HEK293 (cell line): ENCODE measurements at regions not wholly inside any gene's neighbourhood (a gene's known extent, or its start where the extent isn't known, plus 50 kb on each side); places are given as distances from the start of the nearest gene placed in this dataset.
A peak's percentile ranks its signal among the peaks of the same experiment; 100 is the strongest.

Experiments
- CTCF ChIA-PET: fragments of 350-600 bp; formaldehyde crosslinking; extraction: SDS; loops from one replicate; lab custom pipeline; 2021; ENCODE audit warnings: antibody characterized with exemption; lab: Yijun Ruan, JAX
- POLR2A ChIA-PET: fragments of 300-600 bp; formaldehyde crosslinking; extraction: SDS; loops from one replicate; lab custom pipeline; 2020; ENCODE audit warnings: antibody characterized with exemption, inconsistent platforms; lab: Yijun Ruan, JAX
- H3K27ac ChIP-seq: fragments of 200-500 bp; sonication (Bioruptor generic); 2 replicates; pipeline ENCODE4 v1.5.1; 2014; ENCODE audit warnings: low read depth, low read length, control low read depth, inconsistent platforms; ENCODE audit errors: extremely low read depth
- H3K36me3 ChIP-seq, 2 experiments: fragments of 200-500 bp in 1 of 2; sonication (Bioruptor generic) in 1 of 2; 1 replicate in 1 of 2; 2 replicates in 1 of 2; pipeline ENCODE4 v1.5.1; 2014 to 2017; ENCODE audit warnings: inconsistent platforms in 2 of 2, low read length in 2 of 2; ENCODE audit not compliant: control insufficient read depth in 2 of 2, insufficient read depth in 1 of 2
- H3K4me1 ChIP-seq: fragments of 200-500 bp; sonication (Bioruptor generic); 2 replicates; pipeline ENCODE4 v1.5.1; 2014; ENCODE audit warnings: mild to moderate bottlenecking, low read length, inconsistent platforms; ENCODE audit not compliant: control insufficient read depth, insufficient read depth
- H3K4me3 ChIP-seq: 2 replicates; pipeline ENCODE4 v1.5.1; 2011; ENCODE audit warnings: low read depth, mild to moderate bottlenecking, control low read depth, low read length, moderate library complexity
- H3K9me3 ChIP-seq: fragments of 200-500 bp; sonication (Bioruptor generic); 2 replicates; pipeline ENCODE4 v1.5.1; 2014; ENCODE audit warnings: low read depth, low read length, inconsistent platforms; ENCODE audit not compliant: control insufficient read depth, insufficient read depth
- EGR2 ChIP-seq: fragments of 450-650 bp; formaldehyde crosslinking; IDR thresholded peaks from 2 replicates; pipeline ENCODE4 v1.5.1; 2016; ENCODE audit warnings: low read depth, missing biosample characterization, missing genetic modification characterization
- KLF1 ChIP-seq: fragments of 450-650 bp; formaldehyde crosslinking; IDR thresholded peaks from 2 replicates; pipeline ENCODE4 v1.5.1; 2016; ENCODE audit warnings: missing biosample characterization, missing genetic modification characterization
- MZF1 ChIP-seq: fragments of 450-650 bp; formaldehyde crosslinking; IDR thresholded peaks from 2 replicates; pipeline ENCODE4 v1.5.1; 2017; ENCODE audit warnings: missing biosample characterization, missing genetic modification characterization, borderline replicate concordance
- SCRT1 ChIP-seq: fragments of 450-650 bp; formaldehyde crosslinking; IDR thresholded peaks from 2 replicates; pipeline ENCODE4 v1.5.1; 2016; ENCODE audit warnings: missing biosample characterization, missing genetic modification characterization, borderline replicate concordance
- YY1 ChIP-seq: fragments of 450-650 bp; formaldehyde crosslinking; IDR thresholded peaks from 2 replicates; pipeline ENCODE4 v1.5.1; 2018; ENCODE audit warnings: missing biosample characterization, missing genetic modification characterization
- ZEB2 ChIP-seq: fragments of 450-650 bp; formaldehyde crosslinking; IDR thresholded peaks from 2 replicates; pipeline ENCODE4 v1.5.1; 2016; ENCODE audit warnings: missing biosample characterization, missing genetic modification characterization
- ZFHX2 ChIP-seq: fragments of 450-650 bp; formaldehyde crosslinking; conservative IDR thresholded peaks from 2 replicates; pipeline ENCODE4 v1.5.1; 2016; ENCODE audit warnings: missing biosample characterization, missing genetic modification characterization
- ZNF19 ChIP-seq: fragments of 450-650 bp; formaldehyde crosslinking; IDR thresholded peaks from 2 replicates; pipeline ENCODE4; 2016; ENCODE audit warnings: missing biosample characterization, missing genetic modification characterization, low read depth
- ZNF341 ChIP-seq: fragments of 450-650 bp; formaldehyde crosslinking; IDR thresholded peaks from 2 replicates; pipeline ENCODE4; 2016; ENCODE audit warnings: low read depth, missing biosample characterization, missing genetic modification characterization
- ZNF426 ChIP-seq: fragments of 450-650 bp; formaldehyde crosslinking; IDR thresholded peaks from 2 replicates; pipeline ENCODE4 v1.5.1; 2017; ENCODE audit warnings: missing biosample characterization, missing genetic modification characterization, mild to moderate bottlenecking, inconsistent platforms, moderate library complexity
- ZNF623 ChIP-seq: fragments of 450-650 bp; formaldehyde crosslinking; IDR thresholded peaks from 2 replicates; pipeline ENCODE4 v1.5.1; 2016; ENCODE audit warnings: missing biosample characterization, missing genetic modification characterization
- ZNF792 ChIP-seq: fragments of 450-650 bp; formaldehyde crosslinking; IDR thresholded peaks from 2 replicates; pipeline ENCODE4 v1.5.1; 2016; ENCODE audit warnings: missing biosample characterization, missing genetic modification characterization
- ZXDB ChIP-seq: fragments of 450-650 bp; formaldehyde crosslinking; IDR thresholded peaks from 2 replicates; pipeline ENCODE4 v1.5.1; 2016; ENCODE audit warnings: missing biosample characterization, missing genetic modification characterization
- TF ChIP-seq, protein P1 (sequence below): fragments of 450-650 bp; formaldehyde crosslinking; IDR thresholded peaks from 2 replicates; pipeline ENCODE4 v1.5.1; 2016; ENCODE audit warnings: missing biosample characterization, missing genetic modification characterization
- TF ChIP-seq, protein P2 (sequence below): fragments of 450-650 bp; formaldehyde crosslinking; IDR thresholded peaks from 2 replicates; pipeline ENCODE4 v1.5.1; 2016; ENCODE audit warnings: missing biosample characterization, missing genetic modification characterization, low read depth
- TF ChIP-seq, protein P3 (sequence below): fragments of 450-650 bp; formaldehyde crosslinking; IDR thresholded peaks from 2 replicates; pipeline ENCODE4 v1.5.1; 2016; ENCODE audit warnings: missing biosample characterization, missing genetic modification characterization
- TF ChIP-seq, protein P4 (sequence below): fragments of 450-650 bp; formaldehyde crosslinking; IDR thresholded peaks from 2 replicates; pipeline ENCODE4 v1.5.1; 2017; ENCODE audit warnings: missing biosample characterization, mild to moderate bottlenecking, missing genetic modification characterization, moderate library complexity
- TF ChIP-seq, protein P5 (sequence below): fragments of 450-650 bp; formaldehyde crosslinking; IDR thresholded peaks from 2 replicates; pipeline ENCODE4 v1.5.1; 2016; ENCODE audit warnings: missing biosample characterization, missing genetic modification characterization
- TF ChIP-seq, protein P6 (sequence below): fragments of 450-650 bp; formaldehyde crosslinking; conservative IDR thresholded peaks from 2 replicates; pipeline ENCODE4 v1.5.1; 2016; ENCODE audit warnings: low read depth, missing biosample characterization, missing genetic modification characterization

DNA sequence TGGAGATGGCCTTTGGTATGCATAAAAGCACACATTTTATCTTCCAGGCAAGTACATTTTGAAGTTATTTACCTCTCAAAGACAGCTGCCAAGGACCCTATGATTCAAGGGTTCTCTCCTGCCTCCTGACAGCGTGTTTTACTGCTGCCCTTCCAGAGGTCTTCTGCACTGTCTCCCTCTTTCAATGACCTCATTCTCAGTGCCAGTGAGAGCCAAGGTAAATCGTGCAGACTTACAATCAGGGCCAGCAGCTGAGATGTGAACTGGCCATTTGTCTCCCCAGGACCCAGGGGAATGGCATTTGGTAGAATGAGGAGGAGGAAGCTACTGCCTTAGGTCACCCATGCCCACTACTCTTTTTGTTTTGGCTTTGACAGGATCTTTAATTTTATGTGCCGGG, 84.2 kb upstream of the FGGY start:
- Histone ChIP-seq H3K4me1 (peaks cover 10% of the 10 kb centered on the region), H3K9me3 (no peaks in the 10 kb centered on the region), H3K4me3 (no peak overlapping the region), H3K27ac (no peak overlapping the region), H3K36me3 (no peaks in the 10 kb centered on the region)
- CTCF ChIA-PET: interaction anchor here (0.6 to 1.4 kb wide), 2 partner anchors 299 to 431 kb away, joined by 4 to 5 read pairs; no protein-coding TSS in a partner anchor
- TF ChIP-seq, protein P1, sequence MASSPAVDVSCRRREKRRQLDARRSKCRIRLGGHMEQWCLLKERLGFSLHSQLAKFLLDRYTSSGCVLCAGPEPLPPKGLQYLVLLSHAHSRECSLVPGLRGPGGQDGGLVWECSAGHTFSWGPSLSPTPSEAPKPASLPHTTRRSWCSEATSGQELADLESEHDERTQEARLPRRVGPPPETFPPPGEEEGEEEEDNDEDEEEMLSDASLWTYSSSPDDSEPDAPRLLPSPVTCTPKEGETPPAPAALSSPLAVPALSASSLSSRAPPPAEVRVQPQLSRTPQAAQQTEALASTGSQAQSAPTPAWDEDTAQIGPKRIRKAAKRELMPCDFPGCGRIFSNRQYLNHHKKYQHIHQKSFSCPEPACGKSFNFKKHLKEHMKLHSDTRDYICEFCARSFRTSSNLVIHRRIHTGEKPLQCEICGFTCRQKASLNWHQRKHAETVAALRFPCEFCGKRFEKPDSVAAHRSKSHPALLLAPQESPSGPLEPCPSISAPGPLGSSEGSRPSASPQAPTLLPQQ (tag by site-specific recombination): no peak
- TF ChIP-seq, protein P2, sequence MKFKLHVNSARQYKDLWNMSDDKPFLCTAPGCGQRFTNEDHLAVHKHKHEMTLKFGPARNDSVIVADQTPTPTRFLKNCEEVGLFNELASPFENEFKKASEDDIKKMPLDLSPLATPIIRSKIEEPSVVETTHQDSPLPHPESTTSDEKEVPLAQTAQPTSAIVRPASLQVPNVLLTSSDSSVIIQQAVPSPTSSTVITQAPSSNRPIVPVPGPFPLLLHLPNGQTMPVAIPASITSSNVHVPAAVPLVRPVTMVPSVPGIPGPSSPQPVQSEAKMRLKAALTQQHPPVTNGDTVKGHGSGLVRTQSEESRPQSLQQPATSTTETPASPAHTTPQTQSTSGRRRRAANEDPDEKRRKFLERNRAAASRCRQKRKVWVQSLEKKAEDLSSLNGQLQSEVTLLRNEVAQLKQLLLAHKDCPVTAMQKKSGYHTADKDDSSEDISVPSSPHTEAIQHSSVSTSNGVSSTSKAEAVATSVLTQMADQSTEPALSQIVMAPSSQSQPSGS (tag by site-specific recombination): peak; percentile 52
- no peak for TF ChIP-seq ZNF341 (tag by site-specific recombination)
- POLR2A ChIA-PET: no interaction called here

DNA sequence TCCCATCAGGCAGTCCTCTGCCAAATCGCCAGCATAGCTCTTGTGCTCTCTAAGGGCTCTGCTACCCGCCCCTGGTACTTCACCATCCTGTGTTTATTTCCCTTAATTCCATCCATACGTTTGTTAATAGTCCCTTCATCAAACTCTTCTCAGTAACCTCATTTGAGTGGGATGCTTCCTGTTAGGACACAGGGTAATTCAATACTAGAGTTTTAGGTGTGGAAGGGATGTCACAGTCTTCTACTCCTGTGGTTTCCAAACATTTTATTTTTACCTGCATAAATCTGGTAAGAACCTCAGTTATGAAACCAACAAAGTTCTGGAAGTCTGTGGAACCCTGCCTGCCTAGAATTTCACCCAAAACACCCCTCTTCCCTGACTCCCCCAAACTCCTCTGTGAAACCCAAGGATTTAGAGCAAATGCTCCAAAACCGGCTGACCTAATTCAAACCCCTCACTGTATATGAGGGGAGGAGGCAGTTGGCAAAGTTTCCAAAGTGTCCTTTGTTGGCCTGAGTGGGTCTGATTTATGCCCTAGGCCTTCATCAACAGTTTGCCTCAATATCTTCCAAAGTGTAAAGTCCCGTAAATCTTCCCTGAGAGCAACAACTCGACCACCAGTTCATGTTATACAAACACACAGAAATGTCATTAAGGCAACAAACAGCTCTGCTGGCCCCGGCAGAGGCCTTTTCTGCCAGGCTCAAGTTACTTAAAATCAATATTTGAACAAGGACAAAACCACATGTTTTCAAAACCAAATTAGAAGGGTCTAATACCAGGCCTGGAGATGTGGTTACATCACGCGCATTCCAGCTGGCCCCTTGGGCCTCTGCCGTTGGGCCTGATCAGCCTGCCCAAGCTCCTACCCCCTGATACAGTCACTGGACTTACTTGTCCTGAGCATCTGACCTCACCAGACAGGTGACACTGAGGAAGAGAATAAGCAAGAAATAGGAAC, 82.4 kb upstream of the FGGY start:
- CTCF ChIA-PET: interaction anchor here (0.9 to 1.4 kb wide), 2 partner anchors 76 to 433 kb away, joined by 3 to 4 read pairs; no protein-coding TSS in a partner anchor
- no peak for TF ChIP-seq ZNF426 (tag by site-specific recombination)
- TF ChIP-seq YY1: peak; percentile 64; the same call in 1 of the 2 replicates
- TF ChIP-seq, protein P3, sequence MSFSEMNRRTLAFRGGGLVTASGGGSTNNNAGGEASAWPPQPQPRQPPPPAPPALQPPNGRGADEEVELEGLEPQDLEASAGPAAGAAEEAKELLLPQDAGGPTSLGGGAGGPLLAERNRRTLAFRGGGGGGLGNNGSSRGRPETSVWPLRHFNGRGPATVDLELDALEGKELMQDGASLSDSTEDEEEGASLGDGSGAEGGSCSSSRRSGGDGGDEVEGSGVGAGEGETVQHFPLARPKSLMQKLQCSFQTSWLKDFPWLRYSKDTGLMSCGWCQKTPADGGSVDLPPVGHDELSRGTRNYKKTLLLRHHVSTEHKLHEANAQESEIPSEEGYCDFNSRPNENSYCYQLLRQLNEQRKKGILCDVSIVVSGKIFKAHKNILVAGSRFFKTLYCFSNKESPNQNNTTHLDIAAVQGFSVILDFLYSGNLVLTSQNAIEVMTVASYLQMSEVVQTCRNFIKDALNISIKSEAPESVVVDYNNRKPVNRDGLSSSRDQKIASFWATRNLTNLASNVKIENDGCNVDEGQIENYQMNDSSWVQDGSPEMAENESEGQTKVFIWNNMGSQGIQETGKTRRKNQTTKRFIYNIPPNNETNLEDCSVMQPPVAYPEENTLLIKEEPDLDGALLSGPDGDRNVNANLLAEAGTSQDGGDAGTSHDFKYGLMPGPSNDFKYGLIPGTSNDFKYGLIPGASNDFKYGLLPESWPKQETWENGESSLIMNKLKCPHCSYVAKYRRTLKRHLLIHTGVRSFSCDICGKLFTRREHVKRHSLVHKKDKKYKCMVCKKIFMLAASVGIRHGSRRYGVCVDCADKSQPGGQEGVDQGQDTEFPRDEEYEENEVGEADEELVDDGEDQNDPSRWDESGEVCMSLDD (tag by site-specific recombination): peak; percentile 55; the same call in 1 of the 2 replicates
- TF ChIP-seq EGR2 (tag by site-specific recombination): no peak
- TF ChIP-seq MZF1: peak; percentile 74; the same call in 1 of the 2 replicates
- TF ChIP-seq ZEB2 (tag by site-specific recombination): peak; percentile 99
- TF ChIP-seq KLF1 (tag by site-specific recombination): peak; percentile 51; the same call in 1 of the 2 replicates
- TF ChIP-seq SCRT1 (tag by site-specific recombination): peak; percentile 99
- TF ChIP-seq, protein P4, sequence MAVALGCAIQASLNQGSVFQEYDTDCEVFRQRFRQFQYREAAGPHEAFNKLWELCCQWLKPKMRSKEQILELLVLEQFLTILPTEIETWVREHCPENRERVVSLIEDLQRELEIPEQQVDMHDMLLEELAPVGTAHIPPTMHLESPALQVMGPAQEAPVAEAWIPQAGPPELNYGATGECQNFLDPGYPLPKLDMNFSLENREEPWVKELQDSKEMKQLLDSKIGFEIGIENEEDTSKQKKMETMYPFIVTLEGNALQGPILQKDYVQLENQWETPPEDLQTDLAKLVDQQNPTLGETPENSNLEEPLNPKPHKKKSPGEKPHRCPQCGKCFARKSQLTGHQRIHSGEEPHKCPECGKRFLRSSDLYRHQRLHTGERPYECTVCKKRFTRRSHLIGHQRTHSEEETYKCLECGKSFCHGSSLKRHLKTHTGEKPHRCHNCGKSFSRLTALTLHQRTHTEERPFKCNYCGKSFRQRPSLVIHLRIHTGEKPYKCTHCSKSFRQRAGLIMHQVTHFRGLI (tag by site-specific recombination): peak; percentile 90
- peak; percentile 36; the same call in 1 of the 2 replicates for TF ChIP-seq ZFHX2
- peak; percentile 98 for TF ChIP-seq ZXDB (tag by site-specific recombination)
- TF ChIP-seq ZNF792: peak; percentile 87
- TF ChIP-seq, protein P5, sequence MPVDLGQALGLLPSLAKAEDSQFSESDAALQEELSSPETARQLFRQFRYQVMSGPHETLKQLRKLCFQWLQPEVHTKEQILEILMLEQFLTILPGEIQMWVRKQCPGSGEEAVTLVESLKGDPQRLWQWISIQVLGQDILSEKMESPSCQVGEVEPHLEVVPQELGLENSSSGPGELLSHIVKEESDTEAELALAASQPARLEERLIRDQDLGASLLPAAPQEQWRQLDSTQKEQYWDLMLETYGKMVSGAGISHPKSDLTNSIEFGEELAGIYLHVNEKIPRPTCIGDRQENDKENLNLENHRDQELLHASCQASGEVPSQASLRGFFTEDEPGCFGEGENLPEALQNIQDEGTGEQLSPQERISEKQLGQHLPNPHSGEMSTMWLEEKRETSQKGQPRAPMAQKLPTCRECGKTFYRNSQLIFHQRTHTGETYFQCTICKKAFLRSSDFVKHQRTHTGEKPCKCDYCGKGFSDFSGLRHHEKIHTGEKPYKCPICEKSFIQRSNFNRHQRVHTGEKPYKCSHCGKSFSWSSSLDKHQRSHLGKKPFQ (tag by site-specific recombination): peak; percentile 88; the same call in 1 of the 2 replicates
- peak; percentile 43 for TF ChIP-seq ZNF623 (tag by site-specific recombination)
- TF ChIP-seq, protein P6, sequence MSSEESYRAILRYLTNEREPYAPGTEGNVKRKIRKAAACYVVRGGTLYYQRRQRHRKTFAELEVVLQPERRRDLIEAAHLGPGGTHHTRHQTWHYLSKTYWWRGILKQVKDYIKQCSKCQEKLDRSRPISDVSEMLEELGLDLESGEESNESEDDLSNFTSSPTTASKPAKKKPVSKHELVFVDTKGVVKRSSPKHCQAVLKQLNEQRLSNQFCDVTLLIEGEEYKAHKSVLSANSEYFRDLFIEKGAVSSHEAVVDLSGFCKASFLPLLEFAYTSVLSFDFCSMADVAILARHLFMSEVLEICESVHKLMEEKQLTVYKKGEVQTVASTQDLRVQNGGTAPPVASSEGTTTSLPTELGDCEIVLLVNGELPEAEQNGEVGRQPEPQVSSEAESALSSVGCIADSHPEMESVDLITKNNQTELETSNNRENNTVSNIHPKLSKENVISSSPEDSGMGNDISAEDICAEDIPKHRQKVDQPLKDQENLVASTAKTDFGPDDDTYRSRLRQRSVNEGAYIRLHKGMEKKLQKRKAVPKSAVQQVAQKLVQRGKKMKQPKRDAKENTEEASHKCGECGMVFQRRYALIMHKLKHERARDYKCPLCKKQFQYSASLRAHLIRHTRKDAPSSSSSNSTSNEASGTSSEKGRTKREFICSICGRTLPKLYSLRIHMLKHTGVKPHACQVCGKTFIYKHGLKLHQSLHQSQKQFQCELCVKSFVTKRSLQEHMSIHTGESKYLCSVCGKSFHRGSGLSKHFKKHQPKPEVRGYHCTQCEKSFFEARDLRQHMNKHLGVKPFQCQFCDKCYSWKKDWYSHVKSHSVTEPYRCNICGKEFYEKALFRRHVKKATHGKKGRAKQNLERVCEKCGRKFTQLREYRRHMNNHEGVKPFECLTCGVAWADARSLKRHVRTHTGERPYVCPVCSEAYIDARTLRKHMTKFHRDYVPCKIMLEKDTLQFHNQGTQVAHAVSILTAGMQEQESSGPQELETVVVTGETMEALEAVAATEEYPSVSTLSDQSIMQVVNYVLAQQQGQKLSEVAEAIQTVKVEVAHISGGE (tag by site-specific recombination): no peak
- TF ChIP-seq ZNF19 (tag by site-specific recombination): peak; percentile 7; the same call in 1 of the 2 replicates

More for the DNA sequence above, 82.4 kb upstream of the FGGY start:
- peak overlapping the region; percentile 74 for H3K27ac ChIP-seq
- no peaks in the 10 kb centered on the region for H3K9me3 ChIP-seq
- H3K36me3 ChIP-seq: no peaks in the 10 kb centered on the region
- POLR2A ChIA-PET: interaction anchor here (1.0 to 2.7 kb wide), 4 partner anchors 21 to 435 kb away, joined by 3 to 9 read pairs (median 4); partner anchors contain the start of gene JUN
- peaks cover 10% of the 10 kb centered on the region for H3K4me1 ChIP-seq
- H3K4me3 ChIP-seq: no peak overlapping the region
